GM12872 (cell line): ENCODE measurements at regions not wholly inside any gene's neighbourhood (a gene's known extent, or its start where the extent isn't known, plus 50 kb on each side); places are given as distances from the start of the nearest gene placed in this dataset.

Source experiments
- TF ChIP-seq, protein P1 (sequence below): IDR thresholded peaks from 3 replicates; pipeline ENCODE4 v1.5.1; 2011; ENCODE audit warnings: low read depth, mild to moderate bottlenecking, low read length, moderate library complexity; ENCODE audit not compliant: insufficient read depth

DNA sequence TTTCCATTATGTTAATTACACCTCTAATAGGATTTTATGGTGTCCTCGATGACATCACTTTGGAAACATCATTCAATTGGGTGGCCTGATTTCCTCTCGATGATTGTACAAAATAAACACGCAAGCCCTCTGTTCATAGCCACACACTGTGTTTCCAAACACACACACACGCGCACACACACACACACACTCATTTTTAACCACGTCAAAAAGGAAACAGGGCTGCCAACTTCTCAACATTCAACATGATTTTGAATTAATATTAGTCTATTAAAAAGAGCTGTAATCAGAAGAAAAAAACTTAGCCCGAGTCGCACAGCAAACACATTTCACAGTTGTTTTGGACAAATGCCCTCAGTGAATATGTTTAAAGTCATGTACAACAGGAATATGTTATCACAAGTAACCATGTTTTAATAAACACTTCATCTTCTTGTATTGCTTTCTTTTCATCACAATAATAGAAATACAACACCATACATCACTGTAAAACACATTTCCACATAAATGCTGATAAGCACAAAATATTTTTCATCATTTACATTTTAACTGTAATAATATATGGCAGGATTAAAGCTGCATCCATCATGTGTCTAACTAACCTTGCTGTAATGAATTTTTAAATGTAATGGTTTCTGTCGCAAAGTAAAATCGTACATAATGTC is 219.1 kb upstream of the IRX3 start:
- TF ChIP-seq, protein P1, sequence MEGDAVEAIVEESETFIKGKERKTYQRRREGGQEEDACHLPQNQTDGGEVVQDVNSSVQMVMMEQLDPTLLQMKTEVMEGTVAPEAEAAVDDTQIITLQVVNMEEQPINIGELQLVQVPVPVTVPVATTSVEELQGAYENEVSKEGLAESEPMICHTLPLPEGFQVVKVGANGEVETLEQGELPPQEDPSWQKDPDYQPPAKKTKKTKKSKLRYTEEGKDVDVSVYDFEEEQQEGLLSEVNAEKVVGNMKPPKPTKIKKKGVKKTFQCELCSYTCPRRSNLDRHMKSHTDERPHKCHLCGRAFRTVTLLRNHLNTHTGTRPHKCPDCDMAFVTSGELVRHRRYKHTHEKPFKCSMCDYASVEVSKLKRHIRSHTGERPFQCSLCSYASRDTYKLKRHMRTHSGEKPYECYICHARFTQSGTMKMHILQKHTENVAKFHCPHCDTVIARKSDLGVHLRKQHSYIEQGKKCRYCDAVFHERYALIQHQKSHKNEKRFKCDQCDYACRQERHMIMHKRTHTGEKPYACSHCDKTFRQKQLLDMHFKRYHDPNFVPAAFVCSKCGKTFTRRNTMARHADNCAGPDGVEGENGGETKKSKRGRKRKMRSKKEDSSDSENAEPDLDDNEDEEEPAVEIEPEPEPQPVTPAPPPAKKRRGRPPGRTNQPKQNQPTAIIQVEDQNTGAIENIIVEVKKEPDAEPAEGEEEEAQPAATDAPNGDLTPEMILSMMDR, result no peak

DNA sequence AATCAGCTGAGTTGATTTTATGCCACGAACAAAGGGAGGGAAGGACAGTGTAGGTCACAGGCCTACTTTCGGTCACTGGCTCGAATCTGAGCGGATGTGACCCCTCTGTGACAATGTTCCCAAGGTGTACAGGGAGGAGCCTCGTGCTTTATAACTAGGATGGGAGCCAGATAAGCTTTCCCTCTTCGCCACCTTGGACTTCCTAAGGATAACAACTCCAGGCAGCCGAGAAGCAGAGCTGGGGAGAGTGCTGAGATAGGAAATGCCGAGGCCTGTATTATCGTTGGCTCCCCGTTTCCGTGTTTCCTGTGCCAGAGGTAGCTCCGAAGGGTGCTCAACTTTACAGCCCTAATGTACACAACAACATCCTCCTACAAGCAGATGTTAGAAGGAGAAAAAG is 217.8 kb upstream of the IRX3 start:
- TF ChIP-seq, protein P1, result no peak

DNA sequence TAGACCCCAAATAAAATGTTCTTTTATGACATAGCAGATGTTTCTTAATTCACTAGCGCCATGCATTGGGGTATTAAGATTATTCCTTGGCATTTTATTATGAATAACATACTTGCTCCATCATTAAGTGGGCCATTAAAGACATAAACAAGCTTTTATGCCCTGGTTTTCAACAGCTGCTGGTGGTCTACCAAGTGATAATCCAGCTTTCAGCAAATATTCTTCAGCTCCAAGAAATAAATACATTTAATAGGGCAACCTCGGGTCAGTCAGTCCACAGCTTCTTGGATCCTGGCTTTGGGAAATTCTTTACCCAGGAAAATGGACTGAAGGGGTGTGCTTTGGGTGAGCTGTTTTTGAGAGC is 217.3 kb upstream of the IRX3 start:
- TF ChIP-seq, protein P1, result no peak

DNA sequence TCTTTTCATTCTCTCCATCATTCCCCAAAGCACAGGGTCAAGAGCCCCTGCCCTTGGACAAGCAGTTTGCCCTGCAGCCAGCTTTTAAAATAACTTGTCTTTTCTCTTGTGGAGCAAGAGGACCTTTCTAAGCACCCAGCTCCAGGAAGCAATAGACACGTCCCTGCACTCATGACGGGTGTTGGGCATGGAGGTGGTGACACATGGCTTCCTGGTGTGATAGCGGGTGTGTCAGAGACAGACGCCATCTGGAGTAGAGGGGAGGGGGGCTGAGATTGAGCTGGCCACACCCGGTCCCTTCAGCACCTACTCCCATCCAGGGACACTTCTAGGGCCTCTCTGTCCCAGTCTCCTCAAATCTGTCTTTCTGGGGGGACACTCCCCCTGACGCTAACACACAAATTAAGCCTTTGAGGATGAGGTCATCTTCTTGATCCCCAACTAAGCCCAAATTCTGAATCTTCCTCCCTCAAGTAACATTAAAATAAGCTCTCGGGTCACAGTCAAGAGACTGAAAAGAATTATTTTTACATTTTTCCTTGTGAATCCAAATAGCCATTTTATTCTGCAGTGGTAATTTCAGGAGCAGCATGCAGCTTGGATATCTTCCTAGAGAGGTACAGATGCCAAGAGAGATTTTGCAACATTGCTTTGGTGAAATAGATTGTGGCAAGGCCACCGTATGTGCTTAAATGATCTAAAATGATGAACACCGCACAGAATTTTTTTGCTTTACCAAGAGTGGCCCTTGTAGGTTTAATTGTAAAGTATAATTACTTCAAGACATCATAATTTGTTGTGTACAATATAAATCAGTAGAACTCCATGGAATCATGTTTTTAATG is 216.6 kb upstream of the IRX3 start:
- TF ChIP-seq, protein P1, result no peak

DNA sequence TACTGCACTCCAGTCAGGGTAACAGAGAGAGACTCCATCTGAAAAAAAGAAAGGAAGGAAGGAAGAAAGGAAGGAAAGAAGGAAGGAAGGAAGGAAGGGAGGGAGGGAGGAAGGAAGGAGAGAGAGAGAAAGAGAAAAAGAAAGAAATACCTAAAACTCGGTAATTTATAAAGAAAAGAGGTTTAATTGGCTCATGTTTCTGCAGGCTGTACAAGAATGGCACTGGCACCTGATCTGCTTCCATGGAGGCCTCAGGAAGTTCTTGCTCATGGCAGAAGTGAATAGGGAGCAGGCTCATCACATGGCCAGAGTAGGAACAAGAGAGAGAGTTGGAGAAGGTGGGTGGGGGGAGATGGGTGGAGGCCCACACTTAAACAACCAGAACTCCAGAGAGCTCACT is 215.2 kb upstream of the IRX3 start:
- TF ChIP-seq, protein P1, result no peak

DNA sequence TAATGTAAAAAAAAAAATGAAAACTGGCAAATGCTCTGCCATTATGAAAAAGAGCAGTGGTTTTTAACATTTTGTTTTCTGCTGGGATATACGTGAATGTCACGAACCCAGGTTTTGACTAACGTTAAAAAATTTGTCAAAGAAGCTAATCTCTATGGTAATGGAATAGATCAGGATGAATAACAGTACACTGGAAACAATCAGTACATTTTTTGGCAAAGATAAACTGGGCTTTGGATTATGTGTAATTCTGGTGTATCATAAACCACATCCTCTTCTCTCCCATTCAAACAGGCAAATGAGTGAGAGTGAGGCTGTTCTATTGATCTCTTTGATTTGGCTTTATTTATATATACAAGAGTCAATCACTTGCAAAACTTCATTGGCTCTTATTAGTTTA is 207.0 kb upstream of the IRX3 start:
- TF ChIP-seq, protein P1, result no peak

DNA sequence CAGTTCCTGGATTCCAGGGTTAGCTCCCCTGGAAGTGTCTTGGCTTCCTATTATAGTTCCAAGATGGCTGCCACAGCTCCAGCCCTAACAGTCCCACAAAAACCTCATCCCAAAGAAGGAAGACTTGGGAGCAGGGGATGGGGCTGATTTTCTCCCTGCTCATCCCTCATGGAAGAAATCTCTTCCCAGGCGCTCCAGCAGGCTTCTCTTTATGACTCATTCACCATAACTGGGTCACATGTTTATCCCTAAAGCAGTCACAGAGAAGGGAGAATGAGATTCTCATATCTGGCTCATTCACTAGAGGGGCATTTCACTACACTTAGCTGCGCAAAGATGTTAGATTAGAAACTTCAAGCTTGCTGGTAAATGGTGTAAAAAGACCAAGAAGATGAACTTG is 206.5 kb upstream of the IRX3 start:
- TF ChIP-seq, protein P1, result no peak
